Right atrium auricular region (tissue), 2 donors: ENCODE measurements at regions not wholly inside any gene's neighbourhood (a gene's known extent, or its start where the extent isn't known, plus 50 kb on each side); places are given as distances from the start of the nearest gene placed in this dataset.

Source experiments
- DNase-seq: peaks from one replicate; pipeline ENCODE4 v3.0.0-alpha.2; 2019; ENCODE audit warnings: low spot score
- H3K27ac ChIP-seq, 2 donors: fragments of 200-600 bp; sonication (generic); 1 replicate in 1 of 2; 2 replicates in 1 of 2; pipeline ENCODE4 v1.5.1; 2016 to 2019
- H3K27me3 ChIP-seq, 2 donors: fragments of 200-600 bp; sonication (generic); one replicate each; pipeline versions ENCODE4 v1.5.1 to v1.6.0; 2017 to 2019
- H3K36me3 ChIP-seq: fragments of 200-600 bp; sonication (generic); one replicate; pipeline ENCODE4 v1.5.1; 2016
- H3K4me1 ChIP-seq, 2 donors: fragments of 200-600 bp; sonication (generic); one replicate each; pipeline versions ENCODE4 v1.5.1 to v1.6.0; 2017 to 2019
- H3K4me3 ChIP-seq, 2 donors: fragments of 200-600 bp; sonication (generic); 1 replicate in 1 of 2; 2 replicates in 1 of 2; pipeline ENCODE4 v1.5.1; 2017 to 2019; ENCODE audit warnings: mild to moderate bottlenecking in 1 of 2, moderate library complexity in 1 of 2
- H3K9me3 ChIP-seq, 2 donors: fragments of 200-600 bp; sonication (generic); one replicate each; pipeline ENCODE4 v1.5.1; 2019
- TF ChIP-seq, protein P1 (sequence below), 2 donors: fragments of 200-600 bp; sonication (generic); IDR thresholded peaks; one replicate each; pipeline ENCODE4 v1.5.1; 2019; ENCODE audit warnings: antibody characterized with exemption in 2 of 2

DNA sequence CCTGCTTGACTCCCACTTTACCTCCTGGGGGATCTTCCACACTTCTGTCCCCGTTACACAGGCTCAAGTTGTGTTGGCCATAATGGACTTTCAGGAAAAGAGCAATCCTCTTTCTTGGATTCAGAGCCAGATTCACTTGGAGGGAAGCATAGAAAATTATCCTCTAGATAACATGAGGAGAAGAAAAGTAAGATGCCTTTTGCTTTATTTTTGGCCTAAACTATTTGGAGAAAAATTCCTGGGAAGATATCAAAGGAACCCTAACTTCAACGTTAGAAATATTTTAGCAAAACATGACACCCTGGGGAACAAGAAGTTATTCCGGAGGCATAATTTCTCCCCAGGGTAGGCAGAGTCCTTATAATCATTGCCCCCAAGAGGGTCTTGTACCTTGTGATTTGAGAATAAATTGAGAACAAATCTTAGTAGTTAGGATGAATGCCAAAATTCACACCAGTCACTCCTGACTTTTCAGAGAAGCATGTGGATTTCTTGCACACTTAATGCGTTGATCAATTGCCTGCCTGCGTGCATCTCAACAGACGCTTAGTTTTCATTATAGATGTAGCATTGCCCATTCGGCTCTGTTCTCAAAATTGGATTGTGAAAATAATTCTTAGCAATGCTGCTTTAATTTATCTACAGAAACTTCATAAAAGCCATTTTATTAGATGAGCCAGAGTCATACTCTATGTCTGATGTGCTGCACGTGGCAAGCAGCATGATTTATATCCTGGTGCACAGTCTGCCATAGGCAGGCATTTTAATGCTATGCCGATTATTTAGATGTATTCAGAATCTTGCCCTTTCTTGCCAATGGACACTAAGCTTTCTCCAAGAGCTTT lies 224.4 kb downstream of the C7orf25 start:
- no peaks in the 10 kb centered on the region for H3K4me1 ChIP-seq
- H3K27me3 ChIP-seq = no peaks in the 10 kb centered on the region
- H3K9me3 ChIP-seq = no peaks in the 10 kb centered on the region
- DNase-seq = no peak
- no peak overlapping the region for H3K27ac ChIP-seq
- no peak overlapping the region for H3K4me3 ChIP-seq
- no peaks in the 10 kb centered on the region for H3K36me3 ChIP-seq
- TF ChIP-seq, protein P1, sequence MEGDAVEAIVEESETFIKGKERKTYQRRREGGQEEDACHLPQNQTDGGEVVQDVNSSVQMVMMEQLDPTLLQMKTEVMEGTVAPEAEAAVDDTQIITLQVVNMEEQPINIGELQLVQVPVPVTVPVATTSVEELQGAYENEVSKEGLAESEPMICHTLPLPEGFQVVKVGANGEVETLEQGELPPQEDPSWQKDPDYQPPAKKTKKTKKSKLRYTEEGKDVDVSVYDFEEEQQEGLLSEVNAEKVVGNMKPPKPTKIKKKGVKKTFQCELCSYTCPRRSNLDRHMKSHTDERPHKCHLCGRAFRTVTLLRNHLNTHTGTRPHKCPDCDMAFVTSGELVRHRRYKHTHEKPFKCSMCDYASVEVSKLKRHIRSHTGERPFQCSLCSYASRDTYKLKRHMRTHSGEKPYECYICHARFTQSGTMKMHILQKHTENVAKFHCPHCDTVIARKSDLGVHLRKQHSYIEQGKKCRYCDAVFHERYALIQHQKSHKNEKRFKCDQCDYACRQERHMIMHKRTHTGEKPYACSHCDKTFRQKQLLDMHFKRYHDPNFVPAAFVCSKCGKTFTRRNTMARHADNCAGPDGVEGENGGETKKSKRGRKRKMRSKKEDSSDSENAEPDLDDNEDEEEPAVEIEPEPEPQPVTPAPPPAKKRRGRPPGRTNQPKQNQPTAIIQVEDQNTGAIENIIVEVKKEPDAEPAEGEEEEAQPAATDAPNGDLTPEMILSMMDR (IDR thresholded peaks at IDR 0.05) = no peak

DNA sequence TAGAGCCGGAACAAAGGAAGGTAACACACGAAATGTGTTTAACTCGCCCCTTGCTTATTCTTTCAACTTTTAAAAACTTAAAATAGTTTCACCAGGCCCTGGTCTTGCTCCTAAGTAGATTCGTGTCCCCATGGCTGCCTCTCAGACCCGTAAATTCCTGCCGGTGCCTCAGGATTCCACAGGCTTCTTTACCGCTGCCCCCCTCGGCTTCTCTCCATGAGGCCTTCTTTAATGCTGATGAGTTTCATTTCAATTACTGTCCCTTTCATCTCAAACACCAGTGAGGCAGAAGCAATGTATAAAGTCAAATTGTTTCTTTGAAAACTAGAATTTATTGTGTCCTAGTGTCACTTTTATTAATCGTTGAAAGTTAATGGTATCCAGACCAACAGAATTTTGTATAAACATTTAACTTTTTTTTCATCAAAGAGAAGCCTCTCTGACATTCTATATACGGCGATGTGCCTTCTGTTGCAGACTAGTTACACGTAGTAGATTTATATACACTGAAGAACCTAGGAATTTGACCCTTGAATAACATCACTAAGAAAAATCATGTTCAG lies 225.2 kb downstream of the C7orf25 start:
- no peaks in the 10 kb centered on the region for H3K9me3 ChIP-seq
- no peaks in the 10 kb centered on the region for H3K36me3 ChIP-seq
- no peaks in the 10 kb centered on the region for H3K27me3 ChIP-seq
- DNase-seq = no peak
- H3K4me1 ChIP-seq = no peaks in the 10 kb centered on the region
- no peak overlapping the region for H3K4me3 ChIP-seq
- TF ChIP-seq, protein P1 (IDR thresholded peaks at IDR 0.05) = no peak
- no peak overlapping the region for H3K27ac ChIP-seq

DNA sequence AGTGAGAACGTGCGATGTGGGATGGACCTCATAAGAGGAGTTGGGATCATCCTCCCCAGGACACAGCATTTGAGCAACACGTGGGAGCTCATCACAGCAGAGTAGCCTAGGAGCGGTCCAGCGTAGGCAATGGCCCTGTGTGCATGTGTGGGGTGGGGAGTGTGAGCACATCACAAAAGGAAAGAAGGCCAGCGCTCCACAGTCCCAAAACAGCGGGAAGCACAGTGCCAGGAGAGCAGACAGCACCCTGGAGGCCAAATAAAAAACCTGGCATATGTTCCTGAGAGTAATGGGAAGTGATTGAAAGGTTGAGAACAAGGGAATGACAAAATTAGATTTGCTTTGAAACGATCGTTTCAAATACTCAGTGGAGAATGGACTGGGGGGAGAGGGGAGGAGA lies 226.0 kb downstream of the C7orf25 start:
- H3K27ac ChIP-seq = no peak overlapping the region
- no peak for DNase-seq
- no peaks in the 10 kb centered on the region for H3K4me1 ChIP-seq
- H3K27me3 ChIP-seq = no peaks in the 10 kb centered on the region
- peaks cover 0 to 3% of the 10 kb centered on the region in 2 donors for H3K9me3 ChIP-seq
- TF ChIP-seq, protein P1 (IDR thresholded peaks at IDR 0.05) = no peak
- H3K36me3 ChIP-seq = no peaks in the 10 kb centered on the region
- no peak overlapping the region for H3K4me3 ChIP-seq

DNA sequence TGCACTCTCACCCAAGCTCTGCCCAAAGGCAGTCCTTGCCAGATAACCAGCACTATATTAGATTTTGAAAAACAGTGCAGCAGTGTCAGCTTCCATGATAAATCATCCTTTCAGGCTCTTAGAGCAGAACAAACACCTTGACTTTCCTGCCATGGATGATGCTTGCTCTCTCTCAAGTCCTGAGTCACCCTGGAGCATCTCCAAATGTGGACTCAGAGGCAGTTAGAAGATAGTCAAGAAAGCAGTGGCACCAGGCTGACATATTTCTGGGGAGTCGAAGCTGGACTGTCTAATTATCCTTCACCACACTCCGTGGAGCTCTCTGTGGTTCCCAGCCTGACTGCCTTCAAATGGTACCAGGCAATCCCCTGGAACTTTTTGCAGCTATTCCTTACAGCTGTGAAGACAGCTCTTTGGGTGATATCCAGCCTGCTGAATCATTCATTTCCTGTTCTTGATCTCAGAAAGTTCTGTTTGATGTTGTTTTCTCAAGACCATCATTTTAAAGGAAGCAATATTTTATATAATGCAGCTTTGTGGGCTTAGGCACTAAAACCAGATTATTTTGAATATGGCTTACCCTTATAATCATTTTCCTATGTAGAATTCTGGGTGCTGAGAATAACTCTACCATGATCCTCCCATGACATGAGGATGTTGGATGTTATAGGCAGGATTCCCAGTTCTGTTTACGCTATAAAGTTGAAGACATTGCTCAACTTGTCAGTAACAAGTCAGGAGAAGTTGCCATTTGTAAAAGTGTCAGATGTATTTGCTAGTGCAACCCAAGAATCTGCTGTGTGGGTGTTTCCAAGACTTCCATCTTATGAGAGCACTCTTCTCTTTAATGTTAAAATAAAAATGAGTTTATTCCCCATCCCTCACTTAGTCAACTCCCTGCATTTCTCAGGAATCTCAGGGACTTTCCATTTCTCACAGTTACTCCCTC lies 233.8 kb downstream of the C7orf25 start:
- Histone ChIP-seq H3K4me3 (no peak overlapping the region), H3K27ac (peak overlapping the region in 1 of 2 donors; percentile 13), H3K27me3 (no peaks in the 10 kb centered on the region), H3K36me3 (no peaks in the 10 kb centered on the region), H3K9me3 (peaks cover 0 to 7% of the 10 kb centered on the region in 2 donors), H3K4me1 (no peaks in the 10 kb centered on the region)
- TF ChIP-seq, protein P1 (IDR thresholded peaks at IDR 0.05) = no peak
- no peak for DNase-seq

DNA sequence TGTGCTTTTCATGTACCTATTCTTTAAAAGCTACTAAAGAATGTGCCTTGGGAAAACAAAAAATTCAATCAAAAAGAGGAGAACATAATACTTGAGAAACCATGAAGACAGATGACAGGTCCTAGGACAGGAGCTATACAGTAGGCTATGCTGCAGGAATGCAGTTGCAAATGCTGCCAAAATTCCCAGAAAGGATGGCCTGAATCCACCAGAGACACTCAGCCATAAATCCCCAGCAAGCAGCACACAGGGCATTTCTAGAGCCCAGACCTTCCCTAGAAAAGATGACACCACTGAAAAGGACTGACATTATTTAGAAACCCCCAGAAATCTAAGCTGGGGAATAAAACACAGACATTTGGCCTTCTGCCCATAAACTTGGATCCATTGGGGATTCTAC lies 237.3 kb downstream of the C7orf25 start:
- Histone ChIP-seq H3K4me3 (no peak overlapping the region), H3K4me1 (no peaks in the 10 kb centered on the region), H3K9me3 (no peaks in the 10 kb centered on the region), H3K36me3 (no peaks in the 10 kb centered on the region), H3K27ac (no peak overlapping the region), H3K27me3 (no peaks in the 10 kb centered on the region)
- DNase-seq = no peak
- TF ChIP-seq, protein P1 (IDR thresholded peaks at IDR 0.05) = no peak
